Sigmoid colon (tissue), 6 donors: ENCODE measurements at regions not wholly inside any gene's neighbourhood (a gene's known extent, or its start where the extent isn't known, plus 50 kb on each side); places are given as distances from the start of the nearest gene placed in this dataset.

Experiments
- DNase-seq: peaks from one replicate; pipeline ENCODE4 v3.0.0-alpha.2; 2019
- H3K27ac ChIP-seq, 4 donors: fragments of 200-600 bp; sonication (generic); one replicate each; pipeline ENCODE4 v1.5.1; 2016 to 2019; ENCODE audit warnings: mild to moderate bottlenecking in 1 of 4
- H3K27me3 ChIP-seq, 3 donors: fragments of 200-600 bp; sonication (generic); one replicate each; pipeline ENCODE4 v1.5.1; 2019; ENCODE audit warnings: mild to moderate bottlenecking in 1 of 3
- H3K36me3 ChIP-seq, 4 donors: fragments of 200-600 bp; sonication (generic); one replicate each; pipeline ENCODE4 v1.5.1; 2016 to 2019
- H3K4me1 ChIP-seq, 4 donors: fragments of 200-600 bp; sonication (generic); one replicate each; pipeline ENCODE4 v1.5.1; 2017 to 2019
- H3K4me3 ChIP-seq, 4 donors: fragments of 200-600 bp; sonication (generic); one replicate each; pipeline ENCODE4 v1.5.1; 2017 to 2019; ENCODE audit warnings: mild to moderate bottlenecking in 2 of 4, moderate library complexity in 1 of 4
- H3K9me3 ChIP-seq, 4 donors: fragments of 200-600 bp in 3 of 4; sonication (generic) in 3 of 4; one replicate each; pipeline versions ENCODE4 v1.5.1 to v1.6.1; 2013 to 2019
- EP300 ChIP-seq, 4 donors: sonication (generic); formaldehyde crosslinking; IDR thresholded peaks; one replicate each; pipeline ENCODE4 v1.6.1; 2017; ENCODE audit warnings: antibody characterized with exemption in 4 of 4
- POLR2A ChIP-seq, 2 donors: fragments of 450-650 bp; IDR thresholded peaks; one replicate each; pipeline ENCODE4 v1.6.1; 2016; ENCODE audit warnings: antibody characterized with exemption in 2 of 2, mild to moderate bottlenecking in 2 of 2, moderate library complexity in 2 of 2
- POLR2AphosphoS5 ChIP-seq, 4 donors: sonication (generic); formaldehyde crosslinking; IDR thresholded peaks; one replicate each; pipeline ENCODE4 v1.6.1; 2017; ENCODE audit warnings: antibody characterized with exemption in 4 of 4
- WGBS, 2 donors: extraction: QIAGEN DNeasy Blood & Tissue Kit; methylation state at CpG; one replicate each; pipeline ENCODE4 v1.1.7; 2013; 5-methylcytosine and 5-hydroxymethylcytosine counted together
- intact Hi-C: fragments of 100-400 bp; cut with DNase I; formaldehyde crosslinking; loops from one replicate; pipeline ENCODE4 v1.15.1; 2023
- small RNA-seq, 3 donors: library from RNA; depleted of rRNA; stranded (forward); fragments of <200 nt; gene quantifications; one replicate each; pipeline ENCODE3, GENCODE V24; 2016
- TF ChIP-seq, protein P1 (sequence below), 4 experiments: fragments of 450-650 bp in 3 of 4; fragments of 200-600 bp in 1 of 4; IDR thresholded peaks; one replicate each; pipeline ENCODE4 v1.5.1; 2016 to 2019; ENCODE audit warnings: antibody characterized with exemption in 4 of 4, mild to moderate bottlenecking in 3 of 4, moderate library complexity in 2 of 4
- donor health status: healthy with polysubstance abuse.
- donor health status: healthy.

DNA sequence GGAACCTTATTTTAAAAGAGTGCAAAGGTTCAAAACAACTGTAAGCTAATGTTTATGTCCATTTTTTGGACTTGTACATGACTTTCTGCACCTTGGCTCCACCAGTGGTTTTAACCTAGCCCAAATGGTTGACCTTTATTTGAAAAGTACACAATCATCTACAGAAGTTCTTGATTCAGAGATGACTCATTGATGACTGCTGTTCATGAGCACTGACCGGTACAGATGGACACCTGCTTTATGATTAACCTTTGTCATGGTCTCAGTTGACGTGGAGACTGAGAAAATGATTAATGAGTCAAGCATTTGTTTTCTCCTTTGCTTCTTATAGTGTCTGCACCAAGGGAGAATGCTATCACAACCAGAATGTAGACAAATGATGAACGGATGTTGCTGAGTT, 55.7 kb upstream of the PTER start:
- intact Hi-C loops = no loop called here
- H3K36me3 ChIP-seq = no peaks in the 10 kb centered on the region
- no peak for DNase-seq

DNA sequence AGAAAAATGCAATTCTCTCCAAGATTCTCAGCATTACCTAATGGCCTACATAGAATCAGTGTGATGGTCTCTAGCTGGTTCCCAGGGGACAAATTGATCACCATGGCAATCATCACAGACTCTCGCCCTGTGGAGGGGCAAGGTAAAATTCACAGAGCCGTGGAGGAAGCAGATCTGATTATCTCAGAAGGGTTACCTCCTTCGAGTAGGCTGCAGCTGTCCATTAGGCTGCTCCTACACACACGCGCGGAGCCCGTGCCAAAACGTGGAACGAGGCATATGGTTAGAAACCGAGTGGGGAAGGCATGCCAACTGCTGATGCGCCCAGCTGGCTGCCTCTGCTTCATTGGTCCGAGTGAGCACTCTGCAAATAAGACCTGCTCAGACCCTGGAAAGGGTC, 52.8 kb upstream of the PTER start:
- intact Hi-C loops = no loop called here

More for the DNA sequence above, 55.7 kb upstream of the PTER start:
- Histone ChIP-seq H3K4me3 (no peak overlapping the region), H3K27ac (no peak overlapping the region), H3K27me3 (no peaks in the 10 kb centered on the region), H3K4me1 (no peaks in the 10 kb centered on the region), H3K9me3 (peaks cover 0 to 2% (median 0%) of the 10 kb centered on the region in 4 donors)
- TF ChIP-seq, protein P1, sequence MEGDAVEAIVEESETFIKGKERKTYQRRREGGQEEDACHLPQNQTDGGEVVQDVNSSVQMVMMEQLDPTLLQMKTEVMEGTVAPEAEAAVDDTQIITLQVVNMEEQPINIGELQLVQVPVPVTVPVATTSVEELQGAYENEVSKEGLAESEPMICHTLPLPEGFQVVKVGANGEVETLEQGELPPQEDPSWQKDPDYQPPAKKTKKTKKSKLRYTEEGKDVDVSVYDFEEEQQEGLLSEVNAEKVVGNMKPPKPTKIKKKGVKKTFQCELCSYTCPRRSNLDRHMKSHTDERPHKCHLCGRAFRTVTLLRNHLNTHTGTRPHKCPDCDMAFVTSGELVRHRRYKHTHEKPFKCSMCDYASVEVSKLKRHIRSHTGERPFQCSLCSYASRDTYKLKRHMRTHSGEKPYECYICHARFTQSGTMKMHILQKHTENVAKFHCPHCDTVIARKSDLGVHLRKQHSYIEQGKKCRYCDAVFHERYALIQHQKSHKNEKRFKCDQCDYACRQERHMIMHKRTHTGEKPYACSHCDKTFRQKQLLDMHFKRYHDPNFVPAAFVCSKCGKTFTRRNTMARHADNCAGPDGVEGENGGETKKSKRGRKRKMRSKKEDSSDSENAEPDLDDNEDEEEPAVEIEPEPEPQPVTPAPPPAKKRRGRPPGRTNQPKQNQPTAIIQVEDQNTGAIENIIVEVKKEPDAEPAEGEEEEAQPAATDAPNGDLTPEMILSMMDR (IDR thresholded peaks at IDR 0.05) = no peak
- TF ChIP-seq POLR2A (IDR thresholded peaks at IDR 0.05) = no peak
- TF ChIP-seq POLR2AphosphoS5 (IDR thresholded peaks at IDR 0.05) = no peak
- 51 to 74% methylated on average over 3 of the region's 3 CpGs for WGBS, 2 donors

DNA sequence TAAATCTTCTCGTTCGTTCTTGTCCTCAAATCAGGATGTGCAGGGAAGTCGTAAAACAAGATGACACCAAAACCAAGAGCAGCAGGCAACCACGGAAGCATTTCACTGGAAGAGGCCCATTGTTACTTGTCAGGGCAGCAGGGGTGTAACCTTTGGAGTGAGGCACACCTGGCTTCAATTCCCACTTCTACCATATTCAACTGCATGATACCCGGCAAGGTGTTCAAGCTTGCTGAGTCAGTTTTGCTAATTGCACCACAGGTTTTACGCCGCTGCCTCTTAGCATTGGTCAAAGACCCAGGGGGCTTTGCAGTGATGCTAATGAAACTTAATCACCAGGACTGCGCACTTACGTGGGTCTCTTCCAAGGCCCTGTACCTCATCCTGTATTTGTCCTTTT, 50.0 kb upstream of the PTER start:
- TF ChIP-seq EP300 (IDR thresholded peaks at IDR 0.05) = no peak
- no peak for TF ChIP-seq POLR2A (IDR thresholded peaks at IDR 0.05)
- TF ChIP-seq, protein P1 (IDR thresholded peaks at IDR 0.05) = no peak
- no peak for TF ChIP-seq POLR2AphosphoS5 (IDR thresholded peaks at IDR 0.05)
- Histone ChIP-seq H3K4me1 (no peaks in the 10 kb centered on the region), H3K36me3 (no peaks in the 10 kb centered on the region), H3K4me3 (no peak overlapping the region), H3K9me3 (no peaks in the 10 kb centered on the region), H3K27ac (no peak overlapping the region), H3K27me3 (no peaks in the 10 kb centered on the region)
- no peak for DNase-seq
- WGBS, 2 donors = 47 to 50% methylated on average over 9 of the region's 9 CpGs
- intact Hi-C loops = no loop called here

More for the DNA sequence above, 52.8 kb upstream of the PTER start:
- Histone ChIP-seq H3K9me3 (no peaks in the 10 kb centered on the region), H3K36me3 (no peaks in the 10 kb centered on the region), H3K4me3 (no peak overlapping the region), H3K27me3 (no peaks in the 10 kb centered on the region), H3K27ac (no peak overlapping the region), H3K4me1 (no peaks in the 10 kb centered on the region)
- no peak for DNase-seq
- TF ChIP-seq EP300 (IDR thresholded peaks at IDR 0.05) (no peak), POLR2A (IDR thresholded peaks at IDR 0.05) (no peak), POLR2AphosphoS5 (IDR thresholded peaks at IDR 0.05) (no peak)
- TF ChIP-seq, protein P1 (IDR thresholded peaks at IDR 0.05) = no peak
- 74 to 77% methylated on average over 12 of the region's 12 CpGs for WGBS, 2 donors

Small RNAs in the stretch of these regions (small RNA-seq; reads per million reads assigned to genes)
- gene RF00322 (0 reads per million in 3 donors), gene RNU6-1075P (0 reads per million in 3 donors)
